ENCODE measurements at regions not wholly inside any gene's neighbourhood (a gene's known extent, or its start where the extent isn't known, plus 50 kb on each side); places are given as distances from the start of the nearest gene placed in this dataset.
"Not testable (repeated sequence)": the region's sequence is repeated elsewhere in the genome, so short reads cannot be mapped to it uniquely, and the experiment has no call there.

DNA sequence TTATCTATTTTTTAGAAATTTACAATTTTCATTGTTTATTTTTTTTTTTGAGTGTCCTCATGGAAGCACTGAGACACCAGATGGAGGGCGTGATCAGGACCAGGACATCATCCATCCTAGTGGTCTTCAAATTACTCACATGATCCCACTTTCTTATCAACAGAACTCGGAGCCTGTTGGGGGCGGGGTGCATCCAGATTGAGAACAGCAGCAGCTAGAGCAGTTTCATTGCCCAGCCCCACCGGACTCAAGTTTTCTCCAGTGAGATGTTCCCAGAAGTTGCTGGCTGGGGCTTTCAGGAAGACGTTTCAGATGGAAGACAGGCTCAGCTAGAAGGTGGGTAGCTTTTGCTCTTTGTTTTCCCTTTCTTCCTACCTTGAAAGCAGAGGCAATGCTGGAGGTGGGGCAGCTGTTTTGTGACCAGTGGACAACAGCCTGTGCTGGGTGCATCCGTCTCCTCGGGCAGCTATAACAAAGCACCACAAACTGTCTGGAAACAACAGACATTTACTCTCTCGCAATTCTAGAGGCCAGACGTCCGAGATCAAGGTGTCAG lies 562.1 kb downstream of the TBC1D22A start:
- DNase-seq: no peak

GRCh38 chr22:47323518-47323917 lies 561.1 kb downstream of the TBC1D22A start:
- no peak for DNase-seq

DNA sequence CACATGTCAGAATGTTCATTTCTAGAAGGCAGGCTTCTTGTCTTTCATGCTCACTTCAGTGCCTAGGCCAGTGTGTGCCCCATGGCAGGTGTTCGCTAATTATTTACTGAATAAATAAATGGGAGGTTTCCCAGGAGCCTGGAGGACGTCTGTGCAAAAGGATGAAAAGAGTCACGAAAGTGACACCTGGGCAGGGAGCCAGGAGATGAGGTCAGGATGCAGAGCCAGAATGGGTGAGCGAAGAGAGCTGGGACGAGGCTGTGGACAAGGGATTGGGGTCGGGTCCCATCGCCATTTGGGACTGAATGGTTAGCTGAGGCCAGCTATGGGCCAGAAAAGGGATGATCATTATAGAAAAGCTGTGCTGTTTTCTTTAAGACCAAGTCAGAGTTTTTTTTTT lies 560.4 kb downstream of the TBC1D22A start:
- DNase-seq: peak; percentile 10

GRCh38 chr22:47320560-47320959 lies 558.1 kb downstream of the TBC1D22A start:
- no peak for DNase-seq

DNA sequence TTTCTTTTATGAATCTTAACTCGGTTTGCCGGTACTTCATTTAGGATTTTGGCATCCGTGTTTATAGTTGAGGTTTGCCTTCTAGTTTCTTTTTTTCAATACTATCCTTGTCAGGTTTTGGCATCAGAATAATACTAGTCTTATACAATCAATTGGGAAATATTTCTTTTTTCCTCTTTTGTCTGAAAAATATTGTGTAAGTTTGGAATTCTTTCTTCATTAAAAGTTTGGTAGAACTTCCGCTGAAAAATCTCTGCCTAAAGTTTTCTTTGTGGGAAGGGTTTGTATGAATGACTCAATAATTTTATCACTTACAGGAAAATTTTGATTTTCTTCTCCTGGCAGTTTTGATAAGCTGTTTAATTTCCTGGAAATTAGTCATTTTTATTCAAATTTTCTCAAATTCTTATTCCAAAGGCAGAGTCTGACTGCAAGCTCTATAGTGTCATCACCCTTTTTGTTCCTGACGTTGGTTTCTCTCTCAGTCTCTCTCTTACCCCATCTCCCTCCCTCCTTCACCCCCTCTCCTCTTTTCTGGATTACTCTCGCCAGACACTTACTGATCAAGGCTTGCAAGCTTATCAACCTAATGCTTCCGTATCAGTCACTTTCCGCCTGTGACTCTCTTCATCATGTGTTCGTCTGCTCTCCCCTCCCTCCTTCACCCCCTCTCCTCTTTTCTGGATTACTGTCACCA lies 555.7 kb downstream of the TBC1D22A start:
- no peak for DNase-seq

DNA sequence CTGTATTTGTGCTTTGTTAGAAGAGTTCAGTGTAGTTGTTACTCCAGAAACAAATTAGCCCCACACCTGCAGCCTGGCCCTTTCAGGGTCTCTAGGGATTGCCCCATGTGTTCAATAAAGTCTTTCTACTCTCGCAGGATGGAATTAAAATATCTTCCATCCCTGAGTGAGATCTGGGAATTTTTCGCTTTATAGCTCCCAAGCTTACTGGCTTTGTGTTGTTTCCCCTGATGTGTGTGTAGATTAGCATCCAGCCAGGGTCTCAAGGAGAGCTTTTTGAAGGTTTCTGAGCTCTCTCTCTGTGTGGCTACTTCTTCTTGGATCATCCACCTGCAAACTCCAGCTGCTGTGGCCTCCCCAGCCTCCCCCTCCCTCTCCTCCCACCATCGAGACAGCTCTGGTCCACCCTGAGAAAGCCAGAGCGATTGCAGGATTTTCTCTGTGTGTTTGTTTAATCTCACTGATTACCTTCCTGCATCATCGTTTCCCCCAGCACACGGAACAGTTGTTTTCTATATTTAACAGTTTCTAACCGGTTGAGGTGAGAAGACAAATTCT lies 553.5 kb downstream of the TBC1D22A start:
- no peak for DNase-seq

GRCh38 chr22:47310601-47311000 lies 548.2 kb downstream of the TBC1D22A start:
- DNase-seq: peak; percentile 63

GRCh38 chr22:47309946-47310345 lies 547.5 kb downstream of the TBC1D22A start:
- DNase-seq: no peak

- no peak for DNase-seq
These were observed 547.0 kb downstream of the TBC1D22A start for GRCh38 chr22:47309476-47309875.

GRCh38 chr22:47308886-47309285 lies 546.4 kb downstream of the TBC1D22A start:
- no peak for DNase-seq

DNA sequence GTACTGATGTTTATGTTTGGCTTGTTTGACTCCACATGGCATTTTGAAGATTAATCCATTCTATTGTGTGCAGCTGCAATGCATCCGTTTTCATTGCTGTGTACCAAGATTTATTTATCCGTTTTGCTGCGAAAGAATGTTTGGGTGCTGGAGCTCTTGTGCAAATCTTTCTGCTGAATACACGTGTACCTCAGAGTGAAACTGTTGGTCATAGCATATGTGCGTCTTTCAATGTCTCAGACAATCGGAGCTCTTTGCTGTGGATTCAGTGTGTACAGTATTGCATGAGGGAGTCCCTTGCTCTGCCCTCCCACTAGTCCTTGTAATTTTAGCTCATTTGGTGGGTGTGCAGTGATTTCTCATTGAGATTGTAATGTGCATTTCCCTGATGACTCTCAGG lies 545.4 kb downstream of the TBC1D22A start:
- DNase-seq: peak; percentile 13

DNA sequence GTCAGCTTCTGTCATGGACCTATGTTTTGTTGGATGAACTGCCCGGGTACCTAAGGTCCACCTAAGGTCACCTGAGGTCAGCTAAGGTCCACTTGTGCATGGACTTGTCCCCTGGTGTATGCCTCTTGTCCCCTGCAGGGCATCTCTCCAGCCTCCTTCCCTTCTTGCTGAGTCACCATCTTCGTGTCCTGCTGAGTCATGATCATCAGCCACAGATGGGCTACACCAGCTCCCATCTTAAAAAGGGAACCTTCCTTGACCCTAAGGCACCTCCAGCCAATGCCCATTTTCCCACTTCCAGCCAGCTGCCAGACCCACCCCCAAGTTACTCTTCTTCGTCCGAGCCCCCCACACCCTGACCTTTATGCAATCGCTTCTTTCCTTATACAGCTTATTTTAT lies 544.9 kb downstream of the TBC1D22A start:
- DNase-seq: peak; percentile 55

- DNase-seq: no peak
These were observed 542.4 kb downstream of the TBC1D22A start for GRCh38 chr22:47304854-47305253.

DNA sequence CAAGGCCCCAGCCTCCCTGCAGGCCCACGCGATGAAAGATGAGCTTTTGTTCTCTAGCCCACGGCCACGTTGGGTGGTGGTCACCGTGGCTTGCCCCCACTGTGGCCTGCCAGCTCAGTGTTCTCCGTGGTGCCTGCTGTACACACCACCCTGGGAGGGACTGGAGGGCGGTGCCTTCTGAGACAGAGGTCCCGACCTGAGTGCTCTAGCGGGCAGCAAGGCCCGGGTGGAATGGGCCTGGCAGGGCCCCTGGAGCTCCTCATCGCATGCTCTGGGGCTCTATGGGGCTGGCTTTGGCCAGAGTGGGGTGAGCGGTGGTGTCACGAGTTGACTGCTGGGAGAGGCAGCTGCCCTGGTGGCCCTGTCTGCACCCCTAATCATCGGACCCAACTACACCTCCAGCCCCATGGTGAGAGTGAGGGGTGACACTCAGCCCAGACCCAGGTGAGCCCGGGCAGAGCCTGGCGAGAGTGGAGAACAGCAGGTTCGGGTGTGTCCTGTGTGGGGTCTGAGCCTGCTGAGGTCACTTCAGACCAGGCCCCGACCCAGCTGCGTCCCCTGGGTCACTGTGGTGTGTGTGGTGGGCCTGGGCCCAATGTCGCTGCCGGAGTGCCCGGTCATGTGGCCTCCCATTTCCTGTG lies 541.9 kb downstream of the TBC1D22A start:
- DNase-seq: no peak

GRCh38 chr22:47303161-47303890 lies 540.9 kb downstream of the TBC1D22A start:
- no peak for DNase-seq

DNA sequence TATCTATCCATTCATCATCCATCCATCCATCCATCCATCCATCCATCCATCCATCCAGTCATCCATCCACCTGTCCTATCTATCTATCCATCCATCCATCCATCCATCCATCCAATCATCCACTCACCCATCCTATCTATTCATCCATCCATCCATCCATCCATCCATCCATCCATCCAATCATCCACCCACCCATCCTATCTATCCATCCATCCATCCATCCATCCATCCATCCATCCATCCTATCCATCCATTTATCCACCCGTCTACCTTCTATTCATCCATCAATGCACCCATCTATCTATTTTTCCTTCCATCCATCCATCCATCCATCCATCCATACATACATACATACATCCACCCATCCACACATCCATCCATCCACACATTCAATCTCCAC lies 540.1 kb downstream of the TBC1D22A start:
- not testable (repeated sequence) for DNase-seq

DNA sequence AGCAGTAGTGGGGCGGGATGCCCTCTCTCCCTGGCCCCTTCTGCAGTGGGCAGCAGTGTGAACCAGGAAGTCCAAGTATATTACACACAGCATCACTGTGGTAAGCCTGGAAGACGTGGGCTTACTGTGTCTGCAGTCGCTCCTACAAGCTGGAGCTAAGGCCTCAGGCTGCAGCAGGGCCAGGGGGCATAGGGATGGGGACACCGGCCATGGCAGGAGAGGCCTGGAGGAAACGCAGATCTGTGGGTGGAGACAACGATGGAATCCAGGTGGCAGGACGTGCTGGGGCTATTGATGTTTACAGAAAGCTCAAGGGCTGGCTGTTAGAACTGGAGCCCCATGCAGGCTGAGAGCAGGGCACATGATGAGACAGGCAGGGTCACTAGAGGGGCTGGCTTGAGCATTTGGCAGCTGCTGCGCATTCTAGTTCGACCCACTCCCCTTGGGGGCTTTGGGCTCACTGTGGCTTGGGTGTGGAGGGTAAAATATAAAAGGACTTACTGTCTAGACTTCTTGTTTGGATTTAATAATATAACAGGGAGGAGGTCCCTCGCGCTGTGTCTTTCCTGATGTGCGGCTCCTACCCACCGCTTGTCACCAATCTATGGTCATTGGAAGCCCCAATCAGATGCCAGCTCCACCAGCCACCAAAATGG lies 539.5 kb downstream of the TBC1D22A start:
- DNase-seq: no peak

DNA sequence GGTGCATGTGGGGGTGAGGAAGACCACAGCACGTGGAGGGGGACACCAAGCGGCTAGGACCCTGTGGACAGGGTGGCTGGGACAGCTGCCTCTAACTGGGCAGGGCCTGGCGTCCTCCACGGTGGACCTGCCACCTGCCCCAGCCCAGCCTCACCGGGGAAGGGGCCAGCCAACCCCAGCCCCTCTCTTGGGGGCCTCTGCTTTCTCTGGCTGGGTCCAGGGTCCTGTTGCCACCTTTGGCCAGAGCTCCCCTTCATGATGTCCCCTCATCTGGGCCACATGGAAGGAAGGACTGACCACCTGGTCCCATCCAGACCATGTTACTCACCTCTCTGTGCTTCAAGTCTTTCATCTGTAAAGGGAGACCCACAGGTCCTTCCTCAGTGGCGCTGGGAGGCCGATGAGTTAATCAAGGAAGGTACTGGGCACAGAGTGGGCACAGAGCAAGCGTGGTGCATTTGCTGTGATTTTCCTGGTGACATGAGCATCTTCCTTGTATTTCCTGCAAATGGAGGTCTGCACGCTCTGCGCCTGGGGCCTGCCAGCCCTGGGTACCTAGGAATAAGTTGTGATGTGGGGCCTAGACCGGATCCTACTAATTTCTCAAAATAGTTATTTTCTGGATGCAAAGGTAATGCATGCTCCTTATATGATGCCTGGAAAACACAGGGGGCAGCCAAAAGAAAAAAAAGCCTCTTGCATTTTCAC lies 538.4 kb downstream of the TBC1D22A start:
- no peak for DNase-seq

DNA sequence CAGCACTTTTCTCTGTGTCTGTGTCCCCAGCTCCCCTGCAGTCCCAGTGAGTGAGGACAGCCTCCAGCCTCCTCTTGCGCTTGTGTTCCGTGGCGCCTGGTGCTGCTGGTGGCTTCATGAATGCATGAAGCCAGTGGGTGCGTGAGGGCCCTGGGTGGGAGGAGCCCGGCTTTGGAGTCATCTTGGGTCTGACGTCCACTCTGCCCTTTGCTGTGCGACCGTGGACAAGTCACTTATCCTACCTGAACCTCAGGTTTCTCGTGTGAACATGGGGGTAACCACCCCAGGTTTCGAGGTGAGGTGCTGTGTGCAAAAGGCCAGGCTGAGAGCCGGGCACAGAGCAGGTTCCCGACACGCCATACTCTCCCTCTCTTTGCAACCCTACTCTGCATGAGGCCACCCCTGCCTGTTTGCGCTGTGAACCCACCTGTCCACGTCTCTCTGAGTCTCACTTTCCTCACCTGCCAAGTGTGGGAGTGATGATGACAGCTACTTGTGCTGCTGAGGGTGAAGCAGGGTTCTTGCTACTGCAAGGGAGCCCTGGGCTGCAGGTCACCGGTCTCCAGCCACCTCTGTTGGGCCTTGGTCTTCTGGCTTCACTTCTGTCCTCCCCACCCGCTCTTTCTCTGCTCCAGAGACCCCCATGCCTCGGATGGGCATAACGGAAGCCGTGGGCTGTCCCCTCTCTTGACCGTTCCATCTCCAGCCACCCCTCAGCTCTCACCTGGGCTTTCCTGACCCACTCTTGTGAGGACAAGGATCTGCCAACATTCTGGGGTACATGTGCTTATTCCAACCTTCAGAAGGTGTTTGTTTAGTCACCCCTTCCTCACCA lies 537.6 kb downstream of the TBC1D22A start:
- no peak for DNase-seq

DNA sequence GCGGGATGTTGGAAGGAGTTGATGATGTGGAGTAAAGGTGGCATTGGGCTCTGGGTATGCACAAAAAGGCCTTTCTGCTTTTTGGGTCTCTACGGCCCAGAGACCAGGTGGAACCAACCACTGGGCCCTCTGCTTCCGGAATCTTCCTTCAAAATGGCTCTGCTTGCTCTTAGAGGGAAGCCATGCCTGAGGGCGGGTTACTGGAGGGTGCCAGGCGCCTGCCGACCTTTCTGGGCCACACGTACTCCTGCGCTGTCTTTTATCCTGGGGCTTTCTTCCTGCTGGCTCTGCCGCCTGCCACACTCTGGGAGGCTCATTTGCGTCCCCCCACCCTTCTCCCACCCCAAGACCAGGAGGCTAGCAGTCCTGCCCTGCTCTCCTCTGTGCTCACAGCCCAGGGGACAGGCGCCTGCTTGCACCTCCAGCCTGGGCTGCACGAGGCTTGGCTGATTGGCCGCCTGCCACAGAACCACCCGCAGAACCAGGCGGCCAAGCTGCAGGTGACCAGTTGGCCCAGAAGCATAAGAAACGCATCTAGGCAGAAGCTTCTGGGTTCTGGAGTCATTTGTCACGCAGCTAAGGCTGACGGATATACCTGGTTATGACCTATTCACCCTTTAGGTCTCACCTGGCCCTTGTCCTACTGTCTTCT lies 536.9 kb downstream of the TBC1D22A start:
- no peak for DNase-seq
